Nephron progenitor cell (in vitro differentiated cells): ENCODE measurements at regions not wholly inside any gene's neighbourhood (a gene's known extent, or its start where the extent isn't known, plus 50 kb on each side); places are given as distances from the start of the nearest gene placed in this dataset.
"Not testable (repeated sequence)": the region's sequence is repeated elsewhere in the genome, so short reads cannot be mapped to it uniquely, and the experiment has no call there.

Source experiments
- DNase-seq: peaks from one replicate; pipeline ENCODE4 v3.0.0; 2021
- H3K27ac Mint-ChIP-seq: 2 replicates; pipeline ENCODE4 v1.8.0; 2021; ENCODE audit warnings: mild to moderate bottlenecking, moderate library complexity, mixed read lengths
- H3K27me3 Mint-ChIP-seq: 2 replicates; pipeline ENCODE4 v1.8.0; 2021; ENCODE audit warnings: mild to moderate bottlenecking, low read depth, mixed read lengths; ENCODE audit not compliant: poor library complexity
- H3K36me3 Mint-ChIP-seq: 2 replicates; pipeline ENCODE4 v1.8.0; 2021; ENCODE audit warnings: low read depth, mixed read lengths
- H3K4me1 Mint-ChIP-seq: 2 replicates; pipeline ENCODE4 v1.8.0; 2021; ENCODE audit warnings: mixed read lengths
- H3K4me3 Mint-ChIP-seq: 2 replicates; pipeline ENCODE4 v1.8.0; 2021; ENCODE audit warnings: mild to moderate bottlenecking, moderate library complexity, mixed read lengths
- H3K9me3 Mint-ChIP-seq: 2 replicates; pipeline ENCODE4 v1.8.0; 2021; ENCODE audit warnings: mild to moderate bottlenecking, moderate library complexity, mixed read lengths

DNA sequence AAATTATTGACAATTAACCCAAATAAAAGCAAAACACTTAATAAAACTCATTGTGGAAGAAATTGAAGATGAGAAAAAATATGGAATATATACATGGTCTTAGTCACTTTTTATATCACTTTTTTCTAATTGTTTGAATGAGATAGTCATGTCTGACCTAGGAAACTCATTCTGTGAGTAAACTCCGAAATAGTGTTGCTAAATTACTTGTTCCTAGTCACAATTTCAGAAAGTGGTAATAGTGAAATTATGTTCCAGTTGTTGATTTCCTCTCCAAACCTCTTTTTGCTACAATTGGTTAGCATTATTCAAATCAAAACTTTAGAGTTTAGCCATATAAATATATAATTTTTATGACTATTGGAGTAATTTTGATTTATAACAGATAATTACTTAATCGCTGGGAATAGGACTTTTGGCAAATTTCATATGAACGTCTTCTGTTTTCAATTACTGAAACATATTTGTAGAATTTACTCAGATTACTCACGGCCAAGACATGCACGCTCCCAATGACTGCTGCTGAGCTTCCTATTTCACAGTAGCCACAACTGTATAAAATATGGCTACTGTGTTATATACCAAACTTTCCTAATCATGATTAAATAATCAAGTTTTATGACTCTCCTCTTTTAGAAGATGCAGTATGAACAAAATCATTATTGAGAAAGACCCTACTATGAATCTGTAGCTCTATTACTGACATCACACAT lies 583.4 kb downstream of the PRIM2 start:
- not testable (repeated sequence) for H3K4me1 Mint-ChIP-seq, H3K27me3 Mint-ChIP-seq, DNase-seq, H3K4me3 Mint-ChIP-seq, H3K27ac Mint-ChIP-seq, H3K36me3 Mint-ChIP-seq
- H3K9me3 Mint-ChIP-seq = peaks cover 26% of the 10 kb centered on the region

GRCh38 chr6:57901445-57901844 lies 584.0 kb downstream of the PRIM2 start:
- not testable (repeated sequence) for H3K4me3 Mint-ChIP-seq, H3K27me3 Mint-ChIP-seq, H3K4me1 Mint-ChIP-seq, DNase-seq, H3K36me3 Mint-ChIP-seq
- peaks cover 22% of the 10 kb centered on the region for H3K9me3 Mint-ChIP-seq
- peak overlapping the region; percentile 29 for H3K27ac Mint-ChIP-seq

GRCh38 chr6:57904356-57904755 lies 586.9 kb downstream of the PRIM2 start:
- H3K36me3 Mint-ChIP-seq, H3K27ac Mint-ChIP-seq, H3K4me3 Mint-ChIP-seq, H3K27me3 Mint-ChIP-seq, DNase-seq, H3K4me1 Mint-ChIP-seq: not testable (repeated sequence)
- H3K9me3 Mint-ChIP-seq = peaks cover 12% of the 10 kb centered on the region

- not testable (repeated sequence) for H3K36me3 Mint-ChIP-seq, H3K4me1 Mint-ChIP-seq, H3K4me3 Mint-ChIP-seq, DNase-seq, H3K9me3 Mint-ChIP-seq, H3K27me3 Mint-ChIP-seq, H3K27ac Mint-ChIP-seq
Measured at GRCh38 chr6:57915300-57915699, 597.9 kb downstream of the PRIM2 start.

GRCh38 chr6:57942966-57943365 lies 625.5 kb downstream of the PRIM2 start:
- not testable (repeated sequence) for H3K27ac Mint-ChIP-seq, H3K27me3 Mint-ChIP-seq, DNase-seq, H3K4me3 Mint-ChIP-seq, H3K4me1 Mint-ChIP-seq
- Mint-ChIP-seq H3K36me3 (peaks cover 20% of the 10 kb centered on the region), H3K9me3 (peaks cover 14% of the 10 kb centered on the region)

DNA sequence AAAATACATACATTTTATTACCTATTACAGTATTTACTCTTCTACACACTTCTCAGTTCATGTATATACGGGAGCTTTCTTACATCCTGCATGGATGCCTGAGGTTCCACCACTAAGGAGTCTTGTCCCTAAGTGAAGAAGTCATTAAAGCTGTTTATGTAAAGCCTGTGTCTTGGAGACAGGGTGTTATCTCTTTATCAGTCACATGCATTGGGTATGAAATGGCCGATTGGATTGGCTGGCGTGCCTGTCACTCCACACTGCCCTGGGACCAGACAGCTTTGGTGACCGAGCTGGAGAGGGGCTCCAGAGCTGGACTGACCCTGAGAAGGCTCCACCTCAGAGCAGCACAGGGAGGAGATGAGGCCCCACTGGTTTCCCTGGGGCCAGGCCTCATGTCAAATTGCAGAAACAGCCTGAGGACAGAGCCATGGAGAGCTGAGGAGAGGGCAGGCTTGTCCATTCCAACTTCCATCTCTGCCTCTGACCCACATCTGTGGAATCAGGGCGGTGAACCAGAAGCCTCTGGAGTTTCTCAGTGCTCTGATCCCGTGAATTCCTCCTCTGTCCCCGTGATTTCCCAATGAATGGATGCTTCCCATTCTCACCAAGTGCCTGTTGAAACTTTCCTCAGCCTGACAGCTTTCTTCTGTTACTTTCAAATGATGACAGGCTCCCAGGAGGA lies 628.8 kb downstream of the PRIM2 start:
- not testable (repeated sequence) for H3K27ac Mint-ChIP-seq, H3K27me3 Mint-ChIP-seq, H3K4me1 Mint-ChIP-seq, H3K4me3 Mint-ChIP-seq, DNase-seq
- Mint-ChIP-seq H3K36me3 (peaks cover 37% of the 10 kb centered on the region), H3K9me3 (peaks cover 13% of the 10 kb centered on the region)

GRCh38 chr6:57946769-57947091 lies 629.3 kb downstream of the PRIM2 start:
- H3K27ac Mint-ChIP-seq, H3K4me3 Mint-ChIP-seq, H3K27me3 Mint-ChIP-seq, DNase-seq, H3K4me1 Mint-ChIP-seq: not testable (repeated sequence)
- Mint-ChIP-seq H3K36me3 (peaks cover 37% of the 10 kb centered on the region), H3K9me3 (peaks cover 13% of the 10 kb centered on the region)

DNA sequence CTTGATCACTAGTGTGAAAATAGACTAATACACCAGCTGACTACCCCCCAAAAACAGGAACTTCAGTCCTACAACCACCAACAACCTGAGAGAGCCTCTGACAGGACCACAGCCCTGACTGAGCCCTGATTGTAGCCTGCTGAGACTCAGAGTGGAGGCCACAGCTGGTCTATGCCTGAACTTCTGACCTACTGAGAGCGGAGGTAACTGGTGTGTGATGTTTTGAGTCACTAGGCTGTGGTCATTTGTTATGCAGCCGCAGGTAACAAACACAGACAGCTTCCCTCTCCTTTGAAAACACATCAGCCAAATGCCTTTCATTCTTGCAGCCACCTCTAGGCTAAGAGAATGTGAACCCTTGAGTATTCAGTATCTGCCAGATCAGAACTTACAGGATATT lies 631.1 kb downstream of the PRIM2 start:
- H3K36me3 Mint-ChIP-seq = peaks cover 45% of the 10 kb centered on the region
- not testable (repeated sequence) for H3K27me3 Mint-ChIP-seq, H3K4me1 Mint-ChIP-seq, H3K27ac Mint-ChIP-seq, H3K4me3 Mint-ChIP-seq, DNase-seq
- peaks cover 18% of the 10 kb centered on the region for H3K9me3 Mint-ChIP-seq

GRCh38 chr6:57950430-57950829 lies 633.0 kb downstream of the PRIM2 start:
- H3K27me3 Mint-ChIP-seq, H3K4me3 Mint-ChIP-seq, H3K27ac Mint-ChIP-seq, DNase-seq, H3K4me1 Mint-ChIP-seq: not testable (repeated sequence)
- Mint-ChIP-seq H3K36me3 (peaks cover 49% of the 10 kb centered on the region), H3K9me3 (peaks cover 15% of the 10 kb centered on the region)

- not testable (repeated sequence) for H3K36me3 Mint-ChIP-seq, H3K4me3 Mint-ChIP-seq, DNase-seq, H3K4me1 Mint-ChIP-seq, H3K27me3 Mint-ChIP-seq, H3K27ac Mint-ChIP-seq
- H3K9me3 Mint-ChIP-seq = peaks cover 33% of the 10 kb centered on the region
Measured at GRCh38 chr6:57966757-57967156, 649.3 kb downstream of the PRIM2 start.

DNA sequence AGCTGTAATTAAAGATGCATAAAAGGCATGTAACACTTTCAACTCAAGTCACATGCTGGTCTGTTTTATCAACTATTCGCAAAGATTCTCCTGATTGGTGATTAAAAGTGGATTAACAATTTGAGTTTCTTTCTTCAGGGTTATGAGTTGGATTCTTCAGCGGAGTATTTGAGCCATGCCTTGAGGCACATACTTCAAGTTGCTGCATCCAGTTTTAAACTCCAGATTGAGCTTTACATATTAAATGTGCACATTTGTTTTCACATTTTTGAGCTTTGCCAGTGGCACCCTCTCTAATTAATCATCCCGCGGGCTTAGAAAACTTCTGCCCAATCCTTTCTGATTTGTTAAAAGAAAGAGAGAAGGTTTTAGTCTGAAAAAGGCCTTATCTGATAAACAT lies 654.5 kb downstream of the PRIM2 start:
- H3K4me3 Mint-ChIP-seq, H3K4me1 Mint-ChIP-seq, H3K36me3 Mint-ChIP-seq, H3K27ac Mint-ChIP-seq, DNase-seq, H3K27me3 Mint-ChIP-seq: not testable (repeated sequence)
- peaks cover 61% of the 10 kb centered on the region for H3K9me3 Mint-ChIP-seq
